ENCODE measurements at regions not wholly inside any gene's neighbourhood (a gene's known extent, or its start where the extent isn't known, plus 50 kb on each side); places are given as distances from the start of the nearest gene placed in this dataset.

- no peak overlapping the region for H3K4me3 ChIP-seq (ENCODE audit: insufficient read length, low read depth)
- no peaks in the 10 kb centered on the region for H3K36me3 ChIP-seq (ENCODE audit: insufficient read depth, insufficient read length, low read length)
- TF ChIP-seq YY1 (IDR thresholded peaks at IDR 0.05; ENCODE audit: insufficient read depth, insufficient read length), result no peak
- TF ChIP-seq ZNF274 (IDR thresholded peaks at IDR 0.05; ENCODE audit: low read depth, low read length), result no peak
- no peak for TF ChIP-seq SUZ12 (IDR thresholded peaks at IDR 0.05; ENCODE audit: extremely low read depth, insufficient read depth, insufficient read length)
- no peak for DNase-seq (ENCODE audit: low read depth, low spot score)
- H3K4me1 ChIP-seq (ENCODE audit: insufficient read depth, insufficient read length), result no peaks in the 10 kb centered on the region
- peaks cover 1% of the 10 kb centered on the region for H3K27me3 ChIP-seq (ENCODE audit: insufficient read depth, insufficient read length)
- 0 out of 2 replicates have a peak, but pooled peaks cover 4% of the 10 kb centered on the region for H3K9me3 ChIP-seq (ENCODE audit: insufficient read depth, low read length)
- no peak overlapping the region for H3K9ac ChIP-seq (ENCODE audit: insufficient read length, low read depth)
These were observed 76.5 kb downstream of the ARL4C start for GRCh38 chr2:234420408-234420807.

DNA sequence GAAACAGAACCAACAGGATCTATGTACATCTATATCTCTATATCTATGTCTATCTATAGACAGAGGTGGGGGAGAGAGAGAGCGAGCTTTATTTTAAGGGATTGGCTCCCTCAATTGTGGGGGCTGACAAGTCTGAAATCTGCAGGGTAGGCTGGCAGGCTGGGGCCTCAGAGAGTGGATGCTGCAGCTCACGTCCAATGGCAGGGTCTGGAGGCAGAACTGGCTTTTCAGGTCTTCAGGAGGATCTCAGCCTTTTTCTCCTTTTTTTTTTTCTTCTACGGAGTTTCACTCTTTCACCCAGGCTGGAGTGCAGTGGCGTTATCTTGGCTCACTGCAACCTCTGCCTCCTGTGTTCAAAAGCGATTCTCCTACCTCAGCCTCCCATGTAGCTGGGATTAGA lies 77.2 kb downstream of the ARL4C start:
- Histone ChIP-seq H3K9me3 (ENCODE audit: insufficient read depth, low read length) (0 out of 2 replicates have a peak, but pooled peaks cover 4% of the 10 kb centered on the region), H3K4me3 (ENCODE audit: insufficient read length, low read depth) (no peak overlapping the region), H3K4me1 (ENCODE audit: insufficient read depth, insufficient read length) (no peaks in the 10 kb centered on the region), H3K27me3 (ENCODE audit: insufficient read depth, insufficient read length) (no peaks in the 10 kb centered on the region), H3K36me3 (ENCODE audit: insufficient read depth, insufficient read length, low read length) (no peaks in the 10 kb centered on the region), H3K9ac (ENCODE audit: insufficient read length, low read depth) (no peak overlapping the region)
- DNase-seq (ENCODE audit: low read depth, low spot score), result no peak
- TF ChIP-seq YY1 (IDR thresholded peaks at IDR 0.05; ENCODE audit: insufficient read depth, insufficient read length) (no peak), ZNF274 (IDR thresholded peaks at IDR 0.05; ENCODE audit: low read depth, low read length) (no peak), SUZ12 (IDR thresholded peaks at IDR 0.05; ENCODE audit: extremely low read depth, insufficient read depth, insufficient read length) (no peak)

GRCh38 chr2:234415706-234416105 lies 81.2 kb downstream of the ARL4C start:
- TF ChIP-seq SUZ12 (IDR thresholded peaks at IDR 0.05; ENCODE audit: extremely low read depth, insufficient read depth, insufficient read length), result no peak
- no peak for TF ChIP-seq ZNF274 (IDR thresholded peaks at IDR 0.05; ENCODE audit: low read depth, low read length)
- TF ChIP-seq YY1 (IDR thresholded peaks at IDR 0.05; ENCODE audit: insufficient read depth, insufficient read length), result no peak
- H3K4me3 ChIP-seq (ENCODE audit: insufficient read length, low read depth), result no peak overlapping the region
- no peak for DNase-seq (ENCODE audit: low read depth, low spot score)
- no peaks in the 10 kb centered on the region for H3K36me3 ChIP-seq (ENCODE audit: insufficient read depth, insufficient read length, low read length)
- H3K9me3 ChIP-seq (ENCODE audit: insufficient read depth, low read length), result 0 out of 2 replicates have a peak, but pooled peaks cover 4% of the 10 kb centered on the region
- no peaks in the 10 kb centered on the region for H3K27me3 ChIP-seq (ENCODE audit: insufficient read depth, insufficient read length)
- H3K4me1 ChIP-seq (ENCODE audit: insufficient read depth, insufficient read length), result no peaks in the 10 kb centered on the region
- no peak overlapping the region for H3K9ac ChIP-seq (ENCODE audit: insufficient read length, low read depth)

GRCh38 chr2:234414596-234414995 lies 82.3 kb downstream of the ARL4C start:
- H3K36me3 ChIP-seq (ENCODE audit: insufficient read depth, insufficient read length, low read length), result no peaks in the 10 kb centered on the region
- no peak overlapping the region for H3K4me3 ChIP-seq (ENCODE audit: insufficient read length, low read depth)
- H3K27me3 ChIP-seq (ENCODE audit: insufficient read depth, insufficient read length), result no peaks in the 10 kb centered on the region
- H3K9ac ChIP-seq (ENCODE audit: insufficient read length, low read depth), result no peak overlapping the region
- TF ChIP-seq ZNF274 (IDR thresholded peaks at IDR 0.05; ENCODE audit: low read depth, low read length), result no peak
- no peak for TF ChIP-seq YY1 (IDR thresholded peaks at IDR 0.05; ENCODE audit: insufficient read depth, insufficient read length)
- TF ChIP-seq SUZ12 (IDR thresholded peaks at IDR 0.05; ENCODE audit: extremely low read depth, insufficient read depth, insufficient read length), result no peak
- 0 out of 2 replicates have a peak, but pooled peaks cover 4% of the 10 kb centered on the region for H3K9me3 ChIP-seq (ENCODE audit: insufficient read depth, low read length)
- DNase-seq (ENCODE audit: low read depth, low spot score), result no peak
- H3K4me1 ChIP-seq (ENCODE audit: insufficient read depth, insufficient read length), result no peaks in the 10 kb centered on the region

DNA sequence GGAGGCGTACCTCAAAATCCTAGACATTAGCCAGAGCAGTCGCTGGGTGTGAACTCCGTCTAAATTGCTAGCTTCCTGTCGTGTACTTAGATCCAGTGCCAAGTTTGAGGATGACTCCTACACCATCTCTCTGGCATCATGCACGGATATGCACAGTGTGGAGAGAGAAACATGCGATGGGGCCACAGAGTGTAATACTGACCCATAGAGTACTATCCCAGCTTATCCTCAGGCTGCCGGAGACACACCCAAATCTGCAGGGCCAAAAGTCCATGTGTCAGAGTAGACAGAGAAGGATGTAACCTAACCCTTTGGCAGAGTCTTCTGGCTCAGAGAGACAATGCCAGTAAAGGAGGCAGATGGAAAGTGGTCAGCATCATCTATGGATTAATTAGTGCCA lies 84.2 kb downstream of the ARL4C start:
- Histone ChIP-seq H3K9ac (ENCODE audit: insufficient read length, low read depth) (no peak overlapping the region), H3K36me3 (ENCODE audit: insufficient read depth, insufficient read length, low read length) (no peaks in the 10 kb centered on the region), H3K9me3 (ENCODE audit: insufficient read depth, low read length) (no peaks in the 10 kb centered on the region), H3K27me3 (ENCODE audit: insufficient read depth, insufficient read length) (no peaks in the 10 kb centered on the region), H3K4me3 (ENCODE audit: insufficient read length, low read depth) (no peak overlapping the region), H3K4me1 (ENCODE audit: insufficient read depth, insufficient read length) (no peaks in the 10 kb centered on the region)
- TF ChIP-seq ZNF274 (IDR thresholded peaks at IDR 0.05; ENCODE audit: low read depth, low read length) (no peak), YY1 (IDR thresholded peaks at IDR 0.05; ENCODE audit: insufficient read depth, insufficient read length) (no peak), SUZ12 (IDR thresholded peaks at IDR 0.05; ENCODE audit: extremely low read depth, insufficient read depth, insufficient read length) (no peak)
- no peak for DNase-seq (ENCODE audit: low read depth, low spot score)

DNA sequence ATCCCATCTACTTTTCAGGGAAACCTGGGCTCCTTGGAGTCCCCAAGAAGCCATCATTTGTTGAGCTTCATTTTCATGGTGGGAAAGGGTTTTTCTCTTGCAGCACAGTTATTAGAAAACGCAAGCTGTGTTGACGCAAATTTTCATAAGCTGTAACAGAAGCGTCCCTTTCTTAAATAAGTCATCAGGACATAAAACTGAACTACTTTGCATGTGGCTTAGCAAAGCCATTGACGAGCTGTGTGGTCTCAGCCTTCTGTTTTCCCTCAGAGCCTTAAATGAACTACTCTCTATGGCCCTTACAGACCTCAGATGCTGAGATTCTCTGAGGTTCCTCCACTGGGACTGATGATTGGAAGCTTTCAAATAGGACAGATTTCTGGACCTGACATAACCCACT lies 85.1 kb downstream of the ARL4C start:
- Histone ChIP-seq H3K9me3 (ENCODE audit: insufficient read depth, low read length) (no peaks in the 10 kb centered on the region), H3K9ac (ENCODE audit: insufficient read length, low read depth) (no peak overlapping the region), H3K4me1 (ENCODE audit: insufficient read depth, insufficient read length) (no peaks in the 10 kb centered on the region), H3K27me3 (ENCODE audit: insufficient read depth, insufficient read length) (no peaks in the 10 kb centered on the region), H3K4me3 (ENCODE audit: insufficient read length, low read depth) (no peak overlapping the region), H3K36me3 (ENCODE audit: insufficient read depth, insufficient read length, low read length) (no peaks in the 10 kb centered on the region)
- no peak for DNase-seq (ENCODE audit: low read depth, low spot score)
- no peak for TF ChIP-seq SUZ12 (IDR thresholded peaks at IDR 0.05; ENCODE audit: extremely low read depth, insufficient read depth, insufficient read length)
- no peak for TF ChIP-seq ZNF274 (IDR thresholded peaks at IDR 0.05; ENCODE audit: low read depth, low read length)
- TF ChIP-seq YY1 (IDR thresholded peaks at IDR 0.05; ENCODE audit: insufficient read depth, insufficient read length), result no peak

- H3K4me3 ChIP-seq (ENCODE audit: insufficient read length, low read depth), result no peak overlapping the region
- no peaks in the 10 kb centered on the region for H3K36me3 ChIP-seq (ENCODE audit: insufficient read depth, insufficient read length, low read length)
- H3K4me1 ChIP-seq (ENCODE audit: insufficient read depth, insufficient read length), result no peaks in the 10 kb centered on the region
- TF ChIP-seq SUZ12 (IDR thresholded peaks at IDR 0.05; ENCODE audit: extremely low read depth, insufficient read depth, insufficient read length) (no peak), YY1 (IDR thresholded peaks at IDR 0.05; ENCODE audit: insufficient read depth, insufficient read length) (no peak), ZNF274 (IDR thresholded peaks at IDR 0.05; ENCODE audit: low read depth, low read length) (no peak)
- H3K9me3 ChIP-seq (ENCODE audit: insufficient read depth, low read length), result no peaks in the 10 kb centered on the region
- H3K9ac ChIP-seq (ENCODE audit: insufficient read length, low read depth), result no peak overlapping the region
- DNase-seq (ENCODE audit: low read depth, low spot score), result no peak
- H3K27me3 ChIP-seq (ENCODE audit: insufficient read depth, insufficient read length), result no peaks in the 10 kb centered on the region
These were observed 86.4 kb downstream of the ARL4C start for GRCh38 chr2:234410526-234410925.

Measured in NT2/D1 (cell line).